IPS DF 6.9 (cell line): ENCODE measurements at regions not wholly inside any gene's neighbourhood (a gene's known extent, or its start where the extent isn't known, plus 50 kb on each side); places are given as distances from the start of the nearest gene placed in this dataset.

Experiments
- DNase-seq: peaks from one replicate; pipeline ENCODE4 v3.0.0-alpha.2; 2013; ENCODE audit warnings: low read depth, low spot score
- H3K27ac ChIP-seq: one replicate; pipeline ENCODE4 v1.5.1; 2013; ENCODE audit warnings: low read length, control low read depth
- H3K27me3 ChIP-seq: 2 replicates; pipeline ENCODE4 v1.6.1; 2013; ENCODE audit warnings: mild to moderate bottlenecking, low read length; ENCODE audit not compliant: control insufficient read depth, insufficient read depth
- H3K36me3 ChIP-seq: 2 replicates; pipeline ENCODE4 v1.6.1; 2013; ENCODE audit warnings: low read length; ENCODE audit not compliant: control insufficient read depth, insufficient read depth
- H3K4me1 ChIP-seq: 2 replicates; pipeline ENCODE4 v1.6.1; 2013; ENCODE audit warnings: low read length; ENCODE audit not compliant: control insufficient read depth, insufficient read depth
- H3K4me3 ChIP-seq: 2 replicates; pipeline ENCODE4 v1.5.1; 2013; ENCODE audit warnings: mild to moderate bottlenecking, low read length
- H3K9me3 ChIP-seq: 2 replicates; pipeline ENCODE4 v1.6.1; 2013; ENCODE audit warnings: low read length, inconsistent platforms; ENCODE audit not compliant: control insufficient read depth, insufficient read depth
- WGBS: extraction: QIAGEN DNeasy Blood & Tissue Kit; methylation state at CpG from one replicate; pipeline ENCODE4 v1.1.7; 2013; ENCODE audit warnings: mixed read lengths, missing lambda C conversion rate; ENCODE audit not compliant: insufficient read length, insufficient coverage; 5-methylcytosine and 5-hydroxymethylcytosine counted together

- H3K27me3 ChIP-seq = no peaks in the 10 kb centered on the region
- WGBS = no CpG with 5 or more reads among the region's 1 CpG
- H3K9me3 ChIP-seq = no peaks in the 10 kb centered on the region
- no peak overlapping the region for H3K4me3 ChIP-seq
- H3K27ac ChIP-seq = no peak overlapping the region
- H3K4me1 ChIP-seq = no peaks in the 10 kb centered on the region
- DNase-seq = no peak
- no peaks in the 10 kb centered on the region for H3K36me3 ChIP-seq
These were observed 1182.9 kb upstream of the LRRTM3 start for GRCh38 chr10:65742906-65743305.

GRCh38 chr10:65751218-65751617 is 1174.6 kb upstream of the LRRTM3 start:
- Histone ChIP-seq H3K4me3 (no peak overlapping the region), H3K36me3 (no peaks in the 10 kb centered on the region), H3K4me1 (no peaks in the 10 kb centered on the region), H3K27ac (no peak overlapping the region), H3K27me3 (no peaks in the 10 kb centered on the region), H3K9me3 (no peaks in the 10 kb centered on the region)
- no peak for DNase-seq

GRCh38 chr10:65751896-65752295 is 1173.9 kb upstream of the LRRTM3 start:
- Histone ChIP-seq H3K4me3 (no peak overlapping the region), H3K9me3 (no peaks in the 10 kb centered on the region), H3K36me3 (no peaks in the 10 kb centered on the region), H3K27me3 (no peaks in the 10 kb centered on the region), H3K4me1 (no peaks in the 10 kb centered on the region), H3K27ac (no peak overlapping the region)
- WGBS = no CpG with 5 or more reads among the region's 1 CpG
- no peak for DNase-seq

GRCh38 chr10:65753532-65753931 is 1172.3 kb upstream of the LRRTM3 start:
- Histone ChIP-seq H3K27ac (no peak overlapping the region), H3K27me3 (no peaks in the 10 kb centered on the region), H3K4me3 (no peak overlapping the region), H3K9me3 (no peaks in the 10 kb centered on the region), H3K4me1 (no peaks in the 10 kb centered on the region), H3K36me3 (no peaks in the 10 kb centered on the region)
- WGBS = no CpG with 5 or more reads among the region's 1 CpG
- no peak for DNase-seq

- Histone ChIP-seq H3K9me3 (no peaks in the 10 kb centered on the region), H3K27me3 (no peaks in the 10 kb centered on the region), H3K36me3 (no peaks in the 10 kb centered on the region), H3K4me3 (no peak overlapping the region), H3K4me1 (no peaks in the 10 kb centered on the region), H3K27ac (no peak overlapping the region)
- WGBS = no CpG with 5 or more reads among the region's 2 CpGs
- no peak for DNase-seq
These were observed 1171.7 kb upstream of the LRRTM3 start for GRCh38 chr10:65754112-65754511.

GRCh38 chr10:65762311-65762710 is 1163.5 kb upstream of the LRRTM3 start:
- WGBS = no CpG with 5 or more reads among the region's 3 CpGs
- no peaks in the 10 kb centered on the region for H3K9me3 ChIP-seq
- no peaks in the 10 kb centered on the region for H3K4me1 ChIP-seq
- no peak for DNase-seq
- H3K36me3 ChIP-seq = no peaks in the 10 kb centered on the region
- no peak overlapping the region for H3K4me3 ChIP-seq
- H3K27me3 ChIP-seq = no peaks in the 10 kb centered on the region
- no peak overlapping the region for H3K27ac ChIP-seq

GRCh38 chr10:65765006-65765541 is 1160.8 kb upstream of the LRRTM3 start:
- Histone ChIP-seq H3K27me3 (no peaks in the 10 kb centered on the region), H3K4me3 (no peak overlapping the region), H3K36me3 (no peaks in the 10 kb centered on the region), H3K4me1 (no peaks in the 10 kb centered on the region), H3K9me3 (no peaks in the 10 kb centered on the region), H3K27ac (no peak overlapping the region)
- no CpG with 5 or more reads among the region's 1 CpG for WGBS
- no peak for DNase-seq

GRCh38 chr10:65769828-65770227 is 1156.0 kb upstream of the LRRTM3 start:
- H3K4me1 ChIP-seq = no peaks in the 10 kb centered on the region
- H3K27ac ChIP-seq = no peak overlapping the region
- H3K36me3 ChIP-seq = no peaks in the 10 kb centered on the region
- H3K9me3 ChIP-seq = no peaks in the 10 kb centered on the region
- no peaks in the 10 kb centered on the region for H3K27me3 ChIP-seq
- WGBS = no CpG with 5 or more reads among the region's 1 CpG
- no peak for DNase-seq
- no peak overlapping the region for H3K4me3 ChIP-seq

GRCh38 chr10:65778753-65779152 is 1147.1 kb upstream of the LRRTM3 start:
- DNase-seq = no peak
- Histone ChIP-seq H3K36me3 (no peaks in the 10 kb centered on the region), H3K4me1 (no peaks in the 10 kb centered on the region), H3K27me3 (no peaks in the 10 kb centered on the region), H3K4me3 (no peak overlapping the region), H3K27ac (no peak overlapping the region), H3K9me3 (no peaks in the 10 kb centered on the region; the same call in 1 of the 2 replicates)
- no CpG with 5 or more reads among the region's 6 CpGs for WGBS

- no peaks in the 10 kb centered on the region for H3K4me1 ChIP-seq
- no peaks in the 10 kb centered on the region for H3K27me3 ChIP-seq
- H3K36me3 ChIP-seq = no peaks in the 10 kb centered on the region
- no peak overlapping the region for H3K27ac ChIP-seq
- DNase-seq = no peak
- no peak overlapping the region for H3K4me3 ChIP-seq
- no peaks in the 10 kb centered on the region; the same call in 1 of the 2 replicates for H3K9me3 ChIP-seq
- WGBS = no CpG with 5 or more reads among the region's 5 CpGs
These were observed 1145.9 kb upstream of the LRRTM3 start for GRCh38 chr10:65779985-65780384.

- H3K9me3 ChIP-seq = no peaks in the 10 kb centered on the region
- no peak for DNase-seq
- H3K4me1 ChIP-seq = no peaks in the 10 kb centered on the region
- WGBS = no CpG with 5 or more reads among the region's 2 CpGs
- H3K27me3 ChIP-seq = no peaks in the 10 kb centered on the region
- no peaks in the 10 kb centered on the region for H3K36me3 ChIP-seq
- no peak overlapping the region for H3K4me3 ChIP-seq
- H3K27ac ChIP-seq = no peak overlapping the region
These were observed 1139.6 kb upstream of the LRRTM3 start for GRCh38 chr10:65786279-65786678.
